Posterior vena cava (tissue), 2 donors: ENCODE measurements at regions not wholly inside any gene's neighbourhood (a gene's known extent, or its start where the extent isn't known, plus 50 kb on each side); places are given as distances from the start of the nearest gene placed in this dataset.

Source experiments
- DNase-seq: peaks from one replicate; pipeline ENCODE4 v3.0.0-alpha.2; 2020; ENCODE audit warnings: low spot score
- intact Hi-C, 2 donors: fragments of 100-400 bp; cut with DNase I; formaldehyde crosslinking; loops; one replicate each; pipeline versions ENCODE4 v1.14.1 to v1.14.2; 2022 to 2023
- donor health status: DM: yes; HTN: yes; CAD: no.
- donor health status: DM: yes; HTN: yes; CAD: no.

DNA sequence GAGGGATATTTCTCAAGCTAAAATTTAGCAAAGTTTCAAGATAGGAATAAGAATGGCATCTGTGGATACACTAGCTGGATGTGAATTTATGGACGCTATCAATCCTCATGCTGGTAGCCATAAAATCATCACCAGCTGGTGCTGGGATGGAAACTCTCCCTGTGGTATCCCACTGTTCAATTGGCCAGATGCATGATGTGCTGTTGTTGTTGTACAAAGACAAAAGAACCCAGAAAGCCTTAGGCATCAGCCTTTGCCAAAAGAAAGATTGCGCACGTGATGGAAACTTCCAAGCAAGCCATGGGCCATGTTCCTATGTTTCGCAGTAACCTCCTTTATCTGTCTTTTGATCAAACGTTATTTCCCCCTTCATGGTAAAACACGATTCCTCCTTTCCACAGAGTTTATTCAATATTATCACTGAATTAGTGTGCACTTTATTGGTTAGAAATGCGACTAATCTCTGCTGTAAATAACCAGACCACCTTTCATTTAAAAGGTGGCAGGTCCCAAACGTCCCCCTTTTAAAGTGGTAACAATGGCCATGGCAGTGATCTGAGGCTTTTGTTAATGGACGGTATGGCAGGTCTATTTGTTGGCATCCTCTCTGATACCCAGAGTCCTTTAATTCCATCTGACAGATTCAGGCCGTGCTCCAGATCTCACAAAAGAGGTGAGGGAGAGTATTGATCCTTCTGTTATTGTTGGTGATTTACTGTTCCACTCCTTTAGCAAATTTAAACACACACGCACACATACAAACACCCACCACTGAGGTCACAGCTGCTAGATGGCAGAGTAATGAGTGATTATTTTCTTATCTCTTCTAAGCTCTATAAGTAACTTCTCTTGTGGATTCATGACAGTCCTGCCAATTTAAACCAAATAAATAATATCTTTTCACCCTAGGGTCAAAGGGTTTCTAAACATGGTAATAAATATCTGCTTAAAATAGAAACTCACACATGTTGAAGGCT is 291.2 kb upstream of the KCNMB2 start:
- DNase-seq = no peak
- intact Hi-C loops = no loop called here

DNA sequence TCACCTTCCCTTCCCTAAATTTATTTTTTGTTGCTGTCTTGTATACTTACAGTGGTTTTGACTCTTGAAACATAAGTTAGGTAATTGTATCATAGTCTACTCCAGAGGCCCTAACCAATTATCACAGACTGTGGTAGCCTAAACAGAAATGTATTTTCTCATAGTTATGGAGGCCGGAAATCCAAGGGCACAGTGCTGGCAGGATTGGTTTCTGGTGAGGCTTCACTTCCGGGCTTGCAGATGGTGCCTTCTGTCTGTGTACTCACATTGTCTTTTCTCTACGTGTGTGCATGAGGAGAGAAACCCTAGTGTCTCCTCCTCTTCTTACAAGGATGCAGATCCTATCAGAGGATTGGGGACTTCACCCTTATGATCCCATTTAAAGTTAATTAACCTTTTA is 290.2 kb upstream of the KCNMB2 start:
- intact Hi-C loops = no loop called here
- no peak for DNase-seq

DNA sequence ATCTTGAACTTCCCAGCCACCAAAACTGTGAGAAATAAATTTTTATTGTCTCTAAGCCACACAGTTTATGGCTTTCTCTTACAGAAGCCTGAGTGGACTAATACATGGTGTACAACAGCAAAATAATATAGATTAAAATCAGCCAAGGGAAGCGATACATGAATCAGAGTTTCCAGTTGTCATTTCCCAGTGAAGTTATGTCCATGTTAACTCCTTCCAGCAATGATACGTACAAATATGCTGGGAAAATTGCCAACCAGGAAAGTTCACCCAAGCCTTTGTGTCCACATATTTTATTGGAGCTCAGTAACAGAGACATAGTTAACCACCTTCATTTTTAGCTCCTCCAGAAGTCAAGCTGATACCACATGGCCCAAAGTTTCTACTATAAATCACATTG is 280.9 kb upstream of the KCNMB2 start:
- DNase-seq = no peak
- intact Hi-C loops = no loop called here

DNA sequence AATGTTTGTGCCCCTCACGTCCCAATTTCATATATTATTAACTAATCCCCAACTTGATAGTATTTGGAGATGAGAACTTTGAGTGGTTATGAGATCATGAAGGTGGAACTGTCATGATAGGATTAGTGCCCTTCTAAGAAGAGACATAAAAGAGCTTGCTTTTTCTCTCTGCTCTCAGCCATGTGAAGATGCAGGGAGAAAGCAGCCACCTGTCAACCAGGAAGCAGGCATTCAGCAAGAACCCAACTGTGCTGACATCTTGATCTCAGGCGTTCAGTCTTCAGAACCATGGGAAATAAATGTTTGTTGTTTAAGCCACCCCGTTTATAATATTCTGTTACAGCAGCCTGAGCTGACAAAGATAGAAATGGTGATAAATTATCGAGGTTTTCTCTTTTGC is 278.7 kb upstream of the KCNMB2 start:
- intact Hi-C loops = no loop called here

DNA sequence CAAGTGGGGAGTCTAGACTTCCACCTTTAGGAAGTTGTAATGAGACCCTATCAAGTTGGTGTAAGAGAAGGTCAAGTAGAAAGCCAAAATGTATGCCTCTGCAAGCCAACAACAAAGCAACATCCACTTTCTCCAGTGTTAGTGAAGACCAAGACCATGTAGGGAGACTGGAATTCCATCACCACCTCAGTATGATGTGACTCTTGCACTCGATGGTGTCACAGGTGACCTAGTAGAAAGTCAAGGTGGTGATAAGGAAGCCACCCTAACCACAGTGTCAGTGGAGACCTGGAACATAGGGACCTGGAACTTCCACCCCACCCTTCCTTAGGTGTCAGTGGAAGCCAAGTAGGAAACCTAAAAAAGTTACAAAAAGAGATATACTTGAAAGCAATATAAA is 278.1 kb upstream of the KCNMB2 start:
- intact Hi-C loops = no loop called here

More for the DNA sequence above, 278.7 kb upstream of the KCNMB2 start:
- no peak for DNase-seq

DNA sequence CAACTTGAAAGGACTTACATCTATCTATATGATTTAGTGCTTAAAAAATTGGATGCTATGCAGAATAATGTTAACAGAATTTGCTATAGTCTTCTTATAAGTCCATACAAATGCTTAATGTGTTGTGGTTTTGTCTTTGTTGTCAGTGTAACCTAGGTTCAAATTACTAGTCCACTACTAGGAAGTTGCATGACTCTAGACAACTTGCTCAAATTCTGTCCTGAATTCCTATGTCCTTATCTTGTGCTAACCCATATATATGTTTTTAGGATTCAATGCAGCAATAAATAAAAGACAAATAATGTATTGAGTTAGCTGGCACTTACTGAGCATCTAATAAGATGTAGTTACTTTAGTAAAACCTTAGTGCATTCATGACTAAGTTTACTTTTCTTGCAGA is 276.5 kb upstream of the KCNMB2 start:
- DNase-seq = no peak
- intact Hi-C loops = no loop called here

More for the DNA sequence above, 278.1 kb upstream of the KCNMB2 start:
- no peak for DNase-seq

DNA sequence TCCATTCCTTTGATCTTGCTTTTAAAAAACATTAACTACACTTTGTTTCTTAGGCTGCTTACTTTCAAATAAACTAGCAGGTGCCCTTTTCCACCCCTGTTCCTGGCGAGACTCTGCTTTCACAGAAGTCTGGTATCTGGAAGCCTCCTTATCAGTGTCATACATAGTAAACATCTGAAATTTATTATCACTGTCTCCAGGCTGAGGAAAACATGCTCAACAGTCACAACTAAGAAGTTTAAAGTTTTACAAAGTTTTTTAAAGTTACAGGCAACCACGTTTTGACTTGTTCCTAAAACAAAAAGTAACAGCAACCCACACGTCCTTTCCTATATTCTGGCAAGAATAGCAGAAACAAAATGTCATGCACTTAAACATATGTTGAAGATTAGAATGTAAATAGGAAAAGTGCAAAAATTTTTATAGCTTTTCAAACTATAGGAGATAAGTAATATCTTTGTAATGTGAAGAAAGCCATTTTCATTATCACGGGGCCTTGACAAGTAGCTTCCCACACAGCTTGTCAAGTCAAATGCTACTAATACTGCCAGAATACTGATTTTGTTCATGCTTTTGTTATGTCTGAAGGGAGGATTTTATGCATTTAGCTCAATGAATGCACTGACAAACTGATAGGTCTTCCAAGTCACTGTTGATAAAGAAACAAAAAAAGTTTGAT is 275.2 kb upstream of the KCNMB2 start:
- intact Hi-C loops = no loop called here
- DNase-seq = no peak

DNA sequence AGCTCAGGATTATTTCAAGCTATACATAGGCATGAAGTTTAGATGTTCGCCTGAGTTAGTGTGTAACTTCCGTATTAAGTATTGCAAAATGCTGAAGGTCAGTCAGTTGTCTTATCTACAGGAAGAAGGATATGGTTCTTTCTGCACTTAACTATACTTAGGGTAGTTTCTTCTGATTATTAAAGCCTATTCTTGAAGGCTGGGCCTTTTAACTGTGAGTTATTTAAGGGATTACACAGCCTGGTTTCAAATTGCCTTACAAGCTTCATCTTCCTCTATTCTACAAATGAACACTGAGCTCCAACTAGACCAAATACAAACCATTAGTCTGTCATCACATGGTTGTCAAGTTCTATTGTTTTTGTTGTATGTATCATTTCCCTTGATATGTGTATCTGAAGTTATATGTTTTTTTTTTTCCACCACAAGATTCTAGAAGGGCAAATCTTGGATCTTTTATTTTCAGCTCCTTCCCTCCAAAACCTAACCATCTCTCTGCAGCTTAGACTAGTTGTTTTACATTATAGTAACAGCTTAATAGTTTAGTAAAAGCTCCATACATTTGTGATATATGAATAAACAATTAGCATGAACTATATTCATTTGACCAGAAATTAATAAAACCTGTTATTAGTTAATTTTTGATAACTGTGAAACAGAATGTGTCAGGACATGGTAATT is 272.9 kb upstream of the KCNMB2 start:
- intact Hi-C loops = no loop called here
- DNase-seq = no peak

DNA sequence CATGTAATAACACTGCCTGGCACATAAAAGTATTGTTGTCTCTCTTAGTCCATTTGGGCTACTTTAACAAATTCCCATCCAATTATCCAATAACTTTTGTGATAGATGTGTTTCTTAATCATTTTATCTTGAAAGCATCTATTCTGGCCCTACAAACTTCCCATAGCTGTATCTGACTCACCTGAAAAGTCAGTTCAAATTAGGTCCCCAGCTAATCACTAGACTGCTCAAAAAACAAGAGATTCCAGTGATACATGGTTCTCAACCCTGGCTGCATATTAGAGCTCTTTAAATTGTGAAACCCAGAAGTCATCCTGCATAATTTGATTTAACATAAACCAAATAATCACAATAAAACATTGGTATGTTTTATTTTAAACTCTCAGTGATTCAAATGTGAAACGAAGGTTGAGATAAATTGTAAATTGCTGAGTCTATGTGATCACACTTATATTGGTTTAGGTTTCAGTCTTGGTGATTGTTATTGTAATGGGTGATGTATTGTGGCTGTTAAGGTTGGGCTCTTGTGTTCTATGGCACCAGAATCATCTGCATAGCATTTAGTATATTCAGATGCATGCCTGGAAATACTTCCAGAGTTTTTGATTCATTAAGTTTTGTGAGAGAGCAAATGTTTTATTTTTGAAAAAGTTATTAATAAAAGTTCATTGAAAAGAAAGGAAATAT is 268.9 kb upstream of the KCNMB2 start:
- intact Hi-C loops = no loop called here

DNA sequence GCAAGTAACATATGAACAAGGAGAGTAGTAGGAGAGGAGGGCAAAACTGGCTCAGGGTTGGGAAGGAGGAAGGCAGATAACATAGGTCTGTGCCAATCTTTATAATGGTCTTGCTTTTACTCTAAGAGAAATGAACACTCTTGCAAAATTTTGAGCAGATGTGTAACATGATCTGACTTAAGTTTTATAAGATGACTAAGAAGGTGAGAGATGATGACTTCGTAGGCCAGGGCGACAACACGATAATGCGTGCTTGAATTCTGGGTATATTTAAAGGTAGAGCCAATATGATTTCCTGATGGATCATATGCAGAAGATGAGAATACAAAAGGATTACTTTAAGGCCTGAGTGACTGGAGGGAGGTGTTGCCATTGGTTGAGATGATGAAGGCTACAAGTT is 265.4 kb upstream of the KCNMB2 start:
- intact Hi-C loops = no loop called here
- DNase-seq = no peak

More for the DNA sequence above, 268.9 kb upstream of the KCNMB2 start:
- no peak for DNase-seq

DNA sequence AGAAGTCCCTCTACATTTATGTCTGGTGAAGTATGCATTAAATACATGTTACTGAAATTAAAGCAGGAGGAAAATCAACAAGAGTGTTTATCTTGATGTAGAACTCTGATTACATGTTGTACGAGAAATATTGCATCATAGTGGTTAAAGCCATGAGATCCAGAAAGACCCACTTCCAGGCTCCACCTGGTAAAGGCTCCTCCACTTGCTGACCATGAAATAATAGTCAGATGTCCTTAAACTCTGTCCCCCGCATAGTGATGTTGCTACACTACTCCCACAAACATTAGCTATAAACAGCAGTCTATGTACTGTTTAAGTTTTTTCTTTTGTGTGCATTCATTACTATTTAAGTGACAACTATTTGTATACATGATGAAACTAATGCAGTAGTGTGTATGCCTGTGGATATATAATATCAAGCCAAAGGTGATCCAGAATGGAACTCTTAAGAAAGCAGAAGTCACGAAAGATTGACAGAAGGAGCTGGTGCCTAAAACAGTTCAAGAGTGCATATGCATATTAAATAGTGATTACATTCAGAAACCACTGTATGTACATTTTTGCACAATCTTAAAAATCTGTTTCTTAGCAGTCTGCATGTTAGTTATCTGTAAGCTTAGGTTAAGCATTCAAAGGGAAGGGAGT is 264.4 kb upstream of the KCNMB2 start:
- intact Hi-C loops = no loop called here

DNA sequence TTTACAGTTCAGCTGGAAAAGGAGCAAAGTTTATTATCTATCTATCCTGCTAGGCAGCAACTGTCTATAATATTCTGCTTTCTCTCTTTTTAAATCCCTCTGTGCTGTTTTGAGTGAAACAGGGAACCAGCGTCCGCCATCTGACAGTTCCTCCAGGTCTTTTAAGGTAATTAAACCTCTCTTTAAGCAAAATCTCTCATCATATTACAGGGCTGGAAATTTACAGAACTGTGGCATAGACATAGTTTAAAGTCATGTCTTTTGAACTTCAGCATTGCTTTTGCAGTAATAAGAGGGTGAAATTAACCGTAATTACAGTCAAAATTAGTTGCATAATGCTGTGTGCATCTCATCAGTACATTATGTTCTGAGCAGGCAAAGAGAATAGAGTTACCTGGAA is 263.4 kb upstream of the KCNMB2 start:
- intact Hi-C loops = no loop called here
- DNase-seq = no peak

More for the DNA sequence above, 264.4 kb upstream of the KCNMB2 start:
- no peak for DNase-seq

DNA sequence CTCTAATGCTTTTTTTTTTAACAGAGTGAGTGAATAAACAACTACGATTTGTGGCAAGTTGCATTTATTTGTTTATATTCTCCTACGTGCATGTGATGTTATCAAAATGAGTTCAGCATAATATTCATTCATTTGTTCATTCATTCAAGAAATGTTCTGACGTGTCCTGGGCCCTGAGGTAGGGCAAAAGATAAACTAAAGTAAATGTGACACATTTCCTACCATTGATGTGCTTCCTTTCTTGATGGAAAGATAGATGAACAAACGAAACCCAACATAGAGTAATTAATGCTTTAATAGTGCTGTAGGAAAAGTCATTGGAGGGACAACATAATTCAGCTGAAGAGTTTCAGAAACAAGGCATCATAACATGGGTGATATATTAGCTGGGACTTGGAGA is 261.5 kb upstream of the KCNMB2 start:
- no peak for DNase-seq
- intact Hi-C loops = no loop called here

DNA sequence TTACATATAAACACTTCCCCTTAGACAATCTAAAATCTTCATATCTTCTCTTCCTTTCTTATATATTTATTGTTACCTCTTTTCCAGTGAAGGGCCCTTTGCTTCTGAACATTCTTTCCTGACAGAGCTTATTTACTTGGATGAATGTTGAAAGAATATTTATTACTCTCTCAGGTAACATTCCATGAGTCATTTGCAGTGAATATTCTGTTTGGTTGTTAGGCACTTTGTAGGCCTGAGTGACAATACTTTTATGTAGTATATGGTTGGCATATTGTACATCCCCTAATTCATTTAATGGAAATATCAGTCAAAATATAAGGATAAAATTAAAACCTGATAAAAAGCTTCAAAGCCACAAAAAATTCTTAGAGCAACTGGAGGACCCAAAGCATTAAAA is 260.9 kb upstream of the KCNMB2 start:
- no peak for DNase-seq
- intact Hi-C loops = no loop called here

DNA sequence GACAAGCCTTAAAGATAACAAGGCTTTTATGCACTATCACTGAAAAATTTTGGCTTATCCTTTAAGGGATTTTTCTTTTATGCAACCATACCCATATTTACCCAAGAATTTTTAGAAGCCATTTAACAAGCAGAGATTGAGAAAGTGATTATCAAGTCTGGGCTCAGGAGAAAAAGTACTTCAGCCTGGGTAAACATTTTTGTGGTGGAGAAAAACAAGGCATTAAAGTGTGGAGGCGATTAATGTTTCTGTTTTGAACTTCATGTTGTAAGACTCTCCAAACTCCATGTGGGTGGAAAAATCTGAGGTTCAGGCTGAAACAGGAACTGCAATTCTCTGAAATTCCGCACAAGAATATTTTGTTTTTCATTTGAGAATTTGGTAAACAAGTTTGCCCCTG is 260.4 kb upstream of the KCNMB2 start:
- no peak for DNase-seq
- intact Hi-C loops = no loop called here

DNA sequence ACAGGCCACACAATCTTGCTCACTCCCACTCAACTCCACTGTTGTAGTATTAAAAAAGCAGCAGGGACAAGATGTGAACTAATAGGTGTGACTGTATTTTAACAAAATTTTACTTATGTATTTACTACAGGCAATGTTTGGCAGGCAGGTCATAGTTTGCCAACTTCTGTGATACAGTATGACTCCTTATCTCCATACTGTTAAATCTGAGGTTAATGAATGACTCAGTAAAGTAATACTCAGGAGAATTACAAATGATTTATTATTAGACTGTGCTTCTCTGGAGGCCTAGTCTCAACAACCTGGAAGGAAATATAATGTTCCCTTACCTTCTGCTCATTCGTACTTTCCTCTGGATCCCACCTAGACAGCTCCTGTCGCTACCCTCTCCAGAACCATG is 258.6 kb upstream of the KCNMB2 start:
- DNase-seq = no peak
- intact Hi-C loops = no loop called here

DNA sequence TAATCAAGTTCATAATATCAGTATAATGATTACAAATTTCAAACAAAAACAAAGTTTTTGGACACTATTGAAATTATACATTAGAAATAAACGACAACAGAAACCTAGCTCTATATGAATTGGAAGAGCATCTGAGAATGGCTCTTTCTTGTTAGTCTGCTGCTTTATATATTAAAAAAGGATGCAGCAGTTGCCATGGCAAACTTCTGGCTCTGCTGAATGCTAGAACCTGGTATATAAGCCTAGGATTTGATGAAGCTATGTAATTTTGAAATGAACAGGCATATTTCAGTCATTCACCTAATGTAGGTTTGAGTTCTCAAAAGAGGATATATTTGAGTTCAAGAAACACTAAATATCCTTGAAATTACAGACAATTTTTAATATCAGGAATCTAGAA is 252.7 kb upstream of the KCNMB2 start:
- DNase-seq = no peak
- intact Hi-C loops = no loop called here

DNA sequence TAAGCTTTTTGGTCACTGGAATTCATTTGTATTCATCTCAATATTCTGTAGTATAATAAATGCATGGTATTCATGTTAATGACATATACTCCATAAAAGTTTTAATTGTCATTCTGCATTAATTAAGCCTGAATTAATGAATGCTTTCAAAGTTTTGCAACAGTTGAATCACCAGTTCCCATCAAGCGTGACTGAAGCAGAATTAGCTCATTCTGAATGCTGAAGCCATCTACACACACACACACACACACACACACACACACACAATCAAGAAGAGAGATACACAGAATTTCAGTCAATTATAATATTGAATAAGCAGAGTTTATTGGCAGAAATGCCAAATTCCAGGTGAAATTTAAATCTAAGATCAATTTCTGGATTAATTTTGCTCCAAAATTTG is 252.1 kb upstream of the KCNMB2 start:
- DNase-seq = no peak
- intact Hi-C loops = no loop called here

DNA sequence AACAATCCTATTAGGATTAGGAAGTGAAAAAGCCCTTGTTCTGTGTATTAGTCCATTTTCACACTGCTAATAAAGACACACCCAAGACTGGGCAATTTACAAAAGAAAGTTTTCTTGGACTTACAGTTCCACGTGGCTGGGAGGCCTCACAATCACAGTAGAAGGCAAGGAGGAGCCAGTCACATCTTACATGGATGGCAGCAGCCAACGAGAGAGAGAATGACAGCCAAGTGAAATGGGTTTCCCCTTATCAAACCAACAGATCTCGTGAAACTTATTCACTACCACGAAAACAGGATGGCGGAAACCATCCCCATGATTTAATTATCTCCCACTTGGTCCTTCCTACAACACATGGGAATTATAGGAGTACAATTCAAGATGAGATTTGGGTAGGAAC is 248.2 kb upstream of the KCNMB2 start:
- intact Hi-C loops = no loop called here
- DNase-seq = no peak
